ENCODE measurements at regions not wholly inside any gene's neighbourhood (a gene's known extent, or its start where the extent isn't known, plus 50 kb on each side); places are given as distances from the start of the nearest gene placed in this dataset.
"Not testable (repeated sequence)": the region's sequence is repeated elsewhere in the genome, so short reads cannot be mapped to it uniquely, and the experiment has no call there.

GRCh38 chr9:42577851-42578250 lies 394.4 kb downstream of the SPATA31A6 start:
- TF ChIP-seq, protein P1, sequence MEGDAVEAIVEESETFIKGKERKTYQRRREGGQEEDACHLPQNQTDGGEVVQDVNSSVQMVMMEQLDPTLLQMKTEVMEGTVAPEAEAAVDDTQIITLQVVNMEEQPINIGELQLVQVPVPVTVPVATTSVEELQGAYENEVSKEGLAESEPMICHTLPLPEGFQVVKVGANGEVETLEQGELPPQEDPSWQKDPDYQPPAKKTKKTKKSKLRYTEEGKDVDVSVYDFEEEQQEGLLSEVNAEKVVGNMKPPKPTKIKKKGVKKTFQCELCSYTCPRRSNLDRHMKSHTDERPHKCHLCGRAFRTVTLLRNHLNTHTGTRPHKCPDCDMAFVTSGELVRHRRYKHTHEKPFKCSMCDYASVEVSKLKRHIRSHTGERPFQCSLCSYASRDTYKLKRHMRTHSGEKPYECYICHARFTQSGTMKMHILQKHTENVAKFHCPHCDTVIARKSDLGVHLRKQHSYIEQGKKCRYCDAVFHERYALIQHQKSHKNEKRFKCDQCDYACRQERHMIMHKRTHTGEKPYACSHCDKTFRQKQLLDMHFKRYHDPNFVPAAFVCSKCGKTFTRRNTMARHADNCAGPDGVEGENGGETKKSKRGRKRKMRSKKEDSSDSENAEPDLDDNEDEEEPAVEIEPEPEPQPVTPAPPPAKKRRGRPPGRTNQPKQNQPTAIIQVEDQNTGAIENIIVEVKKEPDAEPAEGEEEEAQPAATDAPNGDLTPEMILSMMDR (IDR thresholded peaks at IDR 0.05): not testable (repeated sequence)
- not testable (repeated sequence) for TF ChIP-seq POLR2AphosphoS5, POLR2A (IDR thresholded peaks at IDR 0.05)
